HG02885 (cell line): ENCODE measurements at regions not wholly inside any gene's neighbourhood (a gene's known extent, or its start where the extent isn't known, plus 50 kb on each side); places are given as distances from the start of the nearest gene placed in this dataset.
"Not testable (repeated sequence)": the region's sequence is repeated elsewhere in the genome, so short reads cannot be mapped to it uniquely, and the experiment has no call there.

ENCODE experiments used
- ATAC-seq: cut with Tn5 transposase; IDR thresholded peaks from one replicate; pipeline ENCODE4 v1.9.1; 2021; ENCODE audit warnings: mild to moderate bottlenecking; ENCODE audit not compliant: unreplicated experiment, poor library complexity

DNA sequence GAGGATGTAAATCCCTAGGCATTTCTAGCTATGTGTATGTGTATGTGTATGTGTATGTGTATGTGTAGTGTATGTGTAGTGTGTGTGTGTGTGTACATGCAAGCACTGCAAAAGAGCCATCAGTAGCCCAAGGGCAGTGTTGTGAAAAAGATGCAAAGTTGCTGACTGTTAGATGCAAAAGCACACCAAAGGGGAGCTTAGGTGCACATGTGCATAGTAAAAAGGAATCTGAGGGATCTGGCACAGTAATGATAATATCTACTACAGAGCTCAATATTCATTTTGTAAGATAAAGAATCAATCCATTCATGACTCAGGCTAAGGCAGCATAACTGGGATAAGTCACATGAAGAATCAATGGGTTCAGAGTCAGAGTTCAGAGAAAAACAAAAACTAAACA is 80.2 kb downstream of the TMEM47 start:
- ATAC-seq = no peak

DNA sequence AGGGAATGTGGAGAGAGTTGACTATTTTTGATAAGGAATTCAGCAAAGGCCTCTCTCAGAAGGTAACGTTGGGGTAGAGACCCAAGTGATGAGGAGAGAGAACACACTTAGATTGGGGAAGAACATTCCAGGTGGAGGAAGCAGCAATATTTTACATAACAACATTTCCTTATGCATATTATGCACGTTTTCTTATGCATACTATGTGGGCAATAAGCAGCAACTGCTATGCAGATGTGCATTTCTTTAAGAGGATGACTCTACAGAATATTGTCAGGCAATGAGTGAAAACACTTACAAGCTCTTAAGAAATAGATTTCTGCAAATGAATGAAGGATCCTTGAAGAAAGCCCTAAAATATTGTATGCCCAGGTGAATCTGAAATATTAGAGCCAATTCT is 91.1 kb downstream of the TMEM47 start:
- ATAC-seq = no peak

DNA sequence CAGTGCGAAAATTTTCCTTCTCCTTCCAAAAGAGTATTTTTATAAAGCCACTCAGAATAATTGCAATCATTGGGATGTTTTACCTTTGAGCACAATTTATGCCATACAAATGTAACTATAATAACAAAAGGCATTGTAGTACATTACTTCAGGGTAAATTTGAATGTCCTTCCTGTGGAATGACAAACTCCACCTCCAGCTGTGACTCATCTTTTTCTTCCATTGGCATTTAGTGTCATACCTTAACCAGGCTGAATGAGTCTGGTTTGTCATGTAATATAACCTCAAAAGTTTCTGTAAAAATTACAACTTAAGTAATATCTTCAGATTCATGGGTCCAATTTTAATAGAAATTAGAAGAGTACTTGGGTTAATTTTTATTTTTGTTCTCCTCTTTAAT is 93.3 kb downstream of the TMEM47 start:
- ATAC-seq = no peak

DNA sequence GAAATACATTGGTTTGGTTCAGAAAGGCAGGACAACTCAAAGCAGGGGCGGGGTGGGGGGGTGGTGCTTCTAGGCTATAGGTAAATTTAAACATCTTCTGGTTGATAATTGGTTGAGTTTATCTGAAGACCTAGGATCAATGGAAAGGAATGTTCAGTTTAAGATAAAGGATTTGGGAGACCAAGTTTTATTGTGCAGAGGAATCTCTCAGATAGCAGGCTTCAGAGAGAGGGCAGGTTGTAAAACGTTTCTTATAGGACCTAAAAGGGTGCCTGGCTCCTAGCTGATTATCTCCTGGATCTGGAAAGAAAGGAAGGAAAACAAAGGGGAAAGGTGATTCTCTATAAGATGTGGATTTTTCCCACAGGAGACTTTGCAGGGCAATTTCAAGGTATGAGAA is 94.0 kb downstream of the TMEM47 start:
- ATAC-seq = no peak

DNA sequence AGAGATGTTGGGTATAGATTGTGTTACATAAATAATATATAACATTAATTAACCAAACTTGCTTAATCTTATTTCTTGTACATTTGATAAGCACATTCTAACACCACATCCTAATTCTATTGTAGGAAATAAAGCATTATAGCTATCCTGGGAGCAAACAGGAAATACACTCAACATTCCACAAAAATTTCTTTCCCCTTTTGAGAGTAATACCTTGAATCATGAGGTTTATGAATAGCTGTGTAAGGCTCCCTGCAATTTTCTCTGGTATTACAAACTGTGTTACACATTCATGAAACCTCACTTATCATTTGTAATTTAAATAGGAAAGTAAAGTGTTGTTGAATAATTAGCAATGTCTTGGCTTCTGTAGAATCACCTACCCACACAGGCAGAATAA is 95.1 kb downstream of the TMEM47 start:
- no peak for ATAC-seq

DNA sequence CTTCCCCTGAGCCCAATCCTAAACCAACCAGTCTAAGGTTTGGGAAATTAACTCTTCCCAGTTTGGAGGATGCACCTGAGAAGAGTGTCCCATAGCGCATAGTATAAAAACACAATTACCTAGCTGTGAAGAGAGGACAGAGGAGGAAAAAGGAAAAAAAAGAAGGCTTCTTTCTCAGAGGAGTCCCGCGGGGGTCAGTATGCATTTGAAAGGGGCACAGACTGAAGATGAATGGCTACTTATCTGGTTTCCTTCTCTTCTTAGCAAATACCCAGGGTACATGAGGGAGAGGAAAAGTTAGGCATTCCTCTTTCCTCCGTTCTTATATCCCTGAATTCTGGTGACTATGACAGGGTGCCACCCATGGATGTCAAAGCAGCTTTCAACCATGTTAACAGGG is 96.9 kb downstream of the TMEM47 start:
- ATAC-seq = no peak

- peak; percentile 75 for ATAC-seq
Measured at GRCh38 chrX:34559325-34559724, 97.8 kb downstream of the TMEM47 start.

- no peak for ATAC-seq
Measured at GRCh38 chrX:34557733-34558132, 99.4 kb downstream of the TMEM47 start.

- no peak for ATAC-seq
Measured at GRCh38 chrX:34555481-34555880, 101.6 kb downstream of the TMEM47 start.

DNA sequence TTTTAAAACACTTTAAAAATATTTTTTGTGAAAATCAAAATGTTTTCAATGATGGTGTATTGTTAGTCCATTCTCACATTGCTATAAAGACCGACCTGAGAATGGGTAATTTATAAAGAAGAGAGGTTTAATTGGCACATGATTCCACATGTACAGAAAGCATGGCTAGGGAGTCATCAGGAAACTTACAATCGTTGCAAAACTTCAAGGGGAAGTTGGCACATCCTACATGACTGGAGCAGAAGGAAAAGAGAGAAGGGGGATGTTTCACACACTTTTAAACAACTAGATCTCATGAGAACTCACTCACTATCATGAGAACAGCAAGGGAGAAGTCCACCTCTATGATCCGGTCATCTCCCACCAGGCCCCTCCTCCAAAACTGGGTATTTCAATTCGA is 110.7 kb downstream of the TMEM47 start:
- no peak for ATAC-seq

DNA sequence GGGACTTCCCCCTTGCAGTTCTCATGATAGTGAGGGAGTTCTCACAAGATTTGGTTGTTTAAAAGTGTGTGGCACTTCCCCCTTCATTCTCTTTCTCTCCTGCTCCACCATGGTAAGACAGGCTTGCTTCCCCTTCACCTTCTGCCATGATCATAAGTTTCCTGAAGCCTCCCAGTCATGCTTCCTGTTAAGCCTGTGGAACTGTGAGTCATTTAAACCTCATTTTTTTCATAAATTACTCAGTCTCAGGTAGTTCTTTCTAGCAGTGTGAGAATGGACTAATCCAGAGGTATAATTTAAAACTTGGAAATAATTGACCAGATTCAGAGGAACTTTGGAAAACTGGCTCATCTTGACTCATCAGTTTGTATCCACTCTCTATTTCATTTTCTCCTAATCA is 129.0 kb downstream of the TMEM47 start:
- ATAC-seq = no peak

DNA sequence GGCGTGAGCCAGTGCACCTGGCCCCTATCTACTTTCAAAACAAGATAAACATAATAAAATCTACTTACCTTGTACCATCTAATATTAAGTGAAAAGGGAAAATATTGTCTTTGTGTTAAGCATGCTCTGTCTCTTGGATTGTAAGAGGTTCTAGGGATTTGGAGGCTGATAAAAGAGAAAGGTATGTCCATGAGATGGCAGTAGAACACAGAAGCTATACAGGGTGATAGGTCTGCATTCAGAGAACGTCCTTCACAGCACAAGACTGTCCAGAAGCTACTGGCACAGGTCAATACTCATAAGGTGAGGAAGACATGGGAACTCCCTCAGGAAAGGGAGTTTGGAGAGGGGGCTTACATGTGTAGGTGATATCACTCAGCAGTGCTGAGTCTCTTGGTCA is 135.5 kb downstream of the TMEM47 start:
- ATAC-seq = no peak

- no peak for ATAC-seq
Measured at GRCh38 chrX:34509394-34509793, 147.7 kb downstream of the TMEM47 start.

DNA sequence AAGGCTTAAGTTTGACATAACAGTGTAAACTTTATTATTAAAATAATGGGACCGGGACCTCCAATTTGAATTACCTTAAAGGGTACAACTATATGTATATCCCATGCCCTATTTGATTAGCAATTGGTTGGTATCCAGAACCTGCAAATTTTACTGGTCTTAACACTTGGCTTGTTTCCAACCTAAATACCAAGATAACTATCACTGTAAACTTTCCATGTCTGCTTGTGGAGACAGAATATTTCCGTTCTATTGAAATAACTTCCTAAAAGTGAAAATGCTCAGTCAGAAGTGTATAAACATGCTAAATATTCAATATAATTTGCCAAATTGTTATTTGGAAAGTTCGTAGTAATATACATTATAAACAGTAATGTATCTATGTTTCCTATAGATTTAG is 154.0 kb downstream of the TMEM47 start:
- no peak for ATAC-seq

DNA sequence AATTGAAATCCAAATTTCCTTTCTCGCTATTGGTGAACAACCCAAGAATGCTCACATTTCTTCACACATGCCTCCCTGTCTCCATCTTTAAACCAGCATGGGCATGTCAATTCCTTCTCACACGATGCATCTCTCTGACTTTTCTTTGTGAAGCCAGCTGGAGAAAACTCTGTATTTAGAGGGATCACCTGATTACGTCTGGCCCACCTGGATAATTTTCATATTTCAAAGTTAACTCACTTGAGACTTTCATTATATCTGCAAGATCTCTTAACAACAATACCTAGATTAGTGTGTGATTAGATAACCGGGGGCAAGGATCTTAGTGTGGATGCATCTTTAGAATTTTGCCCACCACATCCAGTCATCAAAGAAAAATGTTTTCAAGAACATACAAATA is 164.0 kb downstream of the TMEM47 start:
- ATAC-seq = no peak

GRCh38 chrX:34491126-34491525 is 166.0 kb downstream of the TMEM47 start:
- ATAC-seq = no peak

GRCh38 chrX:34487364-34487763 is 169.7 kb downstream of the TMEM47 start:
- ATAC-seq = no peak

DNA sequence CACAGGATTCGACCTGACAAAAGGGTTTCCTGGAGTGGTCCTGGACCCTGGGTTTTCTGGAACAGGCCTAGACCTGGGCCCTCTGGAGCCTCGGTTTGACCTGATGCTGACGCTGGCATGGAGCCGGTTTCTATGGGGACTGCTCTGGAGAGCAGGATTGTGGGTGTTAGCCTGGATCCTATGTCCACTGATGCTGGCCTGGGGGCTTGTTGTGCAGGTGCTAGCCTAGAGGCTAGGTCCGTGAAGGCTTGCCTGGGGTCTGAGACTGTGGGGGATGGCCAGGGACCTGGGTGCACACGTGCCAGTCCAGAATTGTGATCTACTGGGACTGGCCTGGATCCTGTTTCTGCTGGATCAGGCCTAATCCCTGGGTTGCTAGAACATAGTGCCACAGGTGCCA is 173.1 kb downstream of the TMEM47 start:
- ATAC-seq = no peak

- no peak for ATAC-seq
Measured at GRCh38 chrX:34470507-34470906, 186.6 kb downstream of the TMEM47 start.

GRCh38 chrX:34467437-34467836 is 189.6 kb downstream of the TMEM47 start:
- no peak for ATAC-seq

- ATAC-seq = not testable (repeated sequence)
Measured at GRCh38 chrX:34463220-34463619, 193.9 kb downstream of the TMEM47 start.

DNA sequence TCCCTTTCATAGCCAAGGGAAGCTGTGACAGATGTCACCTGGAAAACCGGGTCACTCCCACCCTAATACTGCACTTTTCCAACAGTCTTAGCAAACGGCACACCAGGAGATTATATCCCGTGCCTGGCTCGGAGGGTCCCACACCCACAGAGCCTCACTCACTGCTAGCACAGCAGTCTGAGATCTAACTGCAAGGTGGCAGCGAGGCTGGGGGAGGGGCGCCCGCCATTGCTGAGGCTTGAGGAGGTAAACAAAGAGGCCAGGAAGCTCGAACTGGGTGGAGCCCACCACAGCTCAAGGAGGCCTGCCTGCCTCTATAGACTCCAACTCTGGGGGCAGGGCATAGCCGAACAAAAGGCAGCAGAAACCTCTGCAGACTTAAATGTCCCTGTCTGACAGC is 199.2 kb downstream of the TMEM47 start:
- ATAC-seq = not testable (repeated sequence)

DNA sequence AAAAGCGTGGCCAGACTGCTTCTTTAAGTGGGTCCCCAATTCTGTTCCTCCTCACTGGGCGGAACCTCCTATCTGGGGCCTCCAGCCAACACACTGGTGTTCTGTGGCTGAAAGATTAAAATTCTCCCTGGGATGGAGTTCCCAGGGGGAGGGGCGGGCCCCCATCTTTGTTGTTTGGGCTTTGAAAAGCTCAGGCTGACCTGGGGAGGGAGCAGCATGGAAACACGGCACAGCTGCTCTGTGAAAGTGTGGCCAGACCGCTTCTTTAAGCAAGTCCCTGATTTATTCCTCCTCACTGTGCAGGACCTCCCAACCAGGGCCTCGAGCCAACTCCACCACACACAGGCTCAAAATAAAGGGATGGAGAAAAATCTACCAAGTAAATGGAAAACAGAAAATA is 219.5 kb downstream of the TMEM47 start:
- no peak for ATAC-seq
